ENCODE measurements at regions not wholly inside any gene's neighbourhood (a gene's known extent, or its start where the extent isn't known, plus 50 kb on each side); places are given as distances from the start of the nearest gene placed in this dataset.

DNA sequence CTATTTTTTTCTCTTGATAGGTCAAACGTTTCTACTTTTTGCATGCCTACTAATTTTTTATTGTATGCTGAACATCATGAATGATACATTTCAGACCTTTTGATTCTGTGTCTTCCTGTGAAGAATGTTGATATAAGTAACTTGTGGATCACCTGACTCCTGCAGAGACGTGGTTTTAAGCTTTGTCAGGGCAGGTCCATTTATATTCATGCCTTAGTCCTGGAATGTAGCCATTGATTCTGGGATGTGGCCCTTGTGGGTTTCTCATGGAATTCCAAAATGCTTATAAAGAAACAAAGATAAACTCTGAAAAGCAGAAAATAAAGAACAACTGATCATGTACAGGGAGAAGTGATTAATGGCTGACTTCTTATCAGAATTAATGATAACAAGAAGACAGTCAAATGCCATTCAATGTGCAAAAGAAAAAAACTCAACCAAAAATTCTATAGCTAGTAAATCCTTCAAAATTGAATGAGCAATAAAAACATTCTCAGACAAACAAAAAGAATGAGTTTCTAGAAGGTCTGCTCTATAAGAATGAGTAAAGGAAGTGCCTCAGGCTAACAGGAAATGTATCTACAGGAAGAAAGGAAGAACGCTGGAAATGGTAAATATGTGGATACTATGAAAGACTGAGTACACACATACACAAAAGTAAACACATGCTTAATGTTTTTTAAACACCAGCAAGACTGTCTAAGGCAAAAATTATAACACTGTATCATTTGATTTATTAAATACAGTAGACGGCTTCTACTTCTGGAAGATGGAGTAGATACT, 284.8 kb upstream of the DIO3 start:
- ATAC-seq (no peak), DNase-seq (no peak)
- Mint-ChIP-seq H3K9me3 (no peaks in the 10 kb centered on the region), H3K4me1 (ENCODE audit: low read depth) (no peaks in the 10 kb centered on the region), H3K27ac (no peak overlapping the region), H3K4me3 (no peak overlapping the region), H3K27me3 (peaks cover 24% of the 10 kb centered on the region), H3K36me3 (ENCODE audit: low read depth) (no peaks in the 10 kb centered on the region)
- ChIA-PET CTCF (no interaction called here), POLR2A (no interaction called here)
- intact Hi-C loops (cut with micrococcal nuclease): no loop called here
- TF ChIP-seq, protein P1, sequence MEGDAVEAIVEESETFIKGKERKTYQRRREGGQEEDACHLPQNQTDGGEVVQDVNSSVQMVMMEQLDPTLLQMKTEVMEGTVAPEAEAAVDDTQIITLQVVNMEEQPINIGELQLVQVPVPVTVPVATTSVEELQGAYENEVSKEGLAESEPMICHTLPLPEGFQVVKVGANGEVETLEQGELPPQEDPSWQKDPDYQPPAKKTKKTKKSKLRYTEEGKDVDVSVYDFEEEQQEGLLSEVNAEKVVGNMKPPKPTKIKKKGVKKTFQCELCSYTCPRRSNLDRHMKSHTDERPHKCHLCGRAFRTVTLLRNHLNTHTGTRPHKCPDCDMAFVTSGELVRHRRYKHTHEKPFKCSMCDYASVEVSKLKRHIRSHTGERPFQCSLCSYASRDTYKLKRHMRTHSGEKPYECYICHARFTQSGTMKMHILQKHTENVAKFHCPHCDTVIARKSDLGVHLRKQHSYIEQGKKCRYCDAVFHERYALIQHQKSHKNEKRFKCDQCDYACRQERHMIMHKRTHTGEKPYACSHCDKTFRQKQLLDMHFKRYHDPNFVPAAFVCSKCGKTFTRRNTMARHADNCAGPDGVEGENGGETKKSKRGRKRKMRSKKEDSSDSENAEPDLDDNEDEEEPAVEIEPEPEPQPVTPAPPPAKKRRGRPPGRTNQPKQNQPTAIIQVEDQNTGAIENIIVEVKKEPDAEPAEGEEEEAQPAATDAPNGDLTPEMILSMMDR (IDR thresholded peaks at IDR 0.05): no peak

DNA sequence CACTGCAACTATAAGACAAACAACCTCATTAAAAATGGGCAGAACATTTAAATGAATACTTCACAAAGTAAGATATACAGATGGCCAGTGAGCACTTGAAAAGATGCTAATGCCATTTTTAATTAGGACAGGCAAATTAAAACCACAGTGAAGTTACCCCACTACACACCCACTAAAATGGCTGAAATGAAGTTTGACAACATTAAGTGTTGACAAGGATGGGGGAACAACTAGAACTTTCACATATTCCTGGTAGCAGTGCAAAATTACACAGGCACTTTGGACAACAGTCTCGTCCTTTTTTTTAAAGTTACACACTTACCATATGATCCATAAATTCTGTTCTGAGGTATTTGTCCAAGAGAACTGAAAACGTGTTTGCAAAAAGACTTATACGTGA, 278.9 kb upstream of the DIO3 start:
- intact Hi-C loops (cut with micrococcal nuclease): no loop called here
- TF ChIP-seq, protein P1 (IDR thresholded peaks at IDR 0.05): no peak
- H3K4me1 Mint-ChIP-seq (ENCODE audit: low read depth): no peaks in the 10 kb centered on the region
- H3K9me3 Mint-ChIP-seq: no peaks in the 10 kb centered on the region
- no peak for ATAC-seq
- peaks cover 20% of the 10 kb centered on the region for H3K27me3 Mint-ChIP-seq
- DNase-seq: no peak
- H3K36me3 Mint-ChIP-seq (ENCODE audit: low read depth): no peaks in the 10 kb centered on the region
- H3K27ac Mint-ChIP-seq: no peak overlapping the region
- ChIA-PET POLR2A (no interaction called here), CTCF (interaction anchor here (0.7 kb wide), 1 partner anchor 107 kb away, joined by 3 read pairs; no protein-coding TSS in a partner anchor)
- H3K4me3 Mint-ChIP-seq: no peak overlapping the region

DNA sequence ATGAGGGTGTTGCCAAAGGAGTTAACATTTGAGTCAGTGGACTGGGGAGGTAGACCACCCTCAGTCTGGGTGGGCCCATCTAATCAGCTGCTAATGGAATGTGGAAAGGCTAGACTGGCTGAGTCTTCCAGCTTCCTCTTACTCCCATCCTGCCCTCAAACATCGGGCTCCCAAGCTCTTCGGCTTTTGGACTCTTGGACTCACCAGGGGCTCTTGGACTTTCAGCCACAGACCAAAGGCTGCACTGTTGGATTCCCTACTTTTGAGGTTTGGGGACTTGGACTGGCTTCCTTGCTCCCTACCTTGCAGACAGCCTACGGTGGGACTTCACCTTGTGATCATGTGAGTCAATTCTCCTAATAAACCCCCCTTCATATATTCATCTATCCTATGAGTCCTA, 276.6 kb upstream of the DIO3 start:
- Mint-ChIP-seq H3K27ac (no peak overlapping the region), H3K4me3 (no peak overlapping the region), H3K4me1 (ENCODE audit: low read depth) (no peaks in the 10 kb centered on the region), H3K9me3 (no peaks in the 10 kb centered on the region), H3K36me3 (ENCODE audit: low read depth) (no peaks in the 10 kb centered on the region), H3K27me3 (peaks cover 17% of the 10 kb centered on the region)
- ChIA-PET CTCF (no interaction called here), POLR2A (no interaction called here)
- intact Hi-C loops (cut with micrococcal nuclease): no loop called here
- ATAC-seq (no peak), DNase-seq (no peak)
- TF ChIP-seq, protein P1 (IDR thresholded peaks at IDR 0.05): no peak

DNA sequence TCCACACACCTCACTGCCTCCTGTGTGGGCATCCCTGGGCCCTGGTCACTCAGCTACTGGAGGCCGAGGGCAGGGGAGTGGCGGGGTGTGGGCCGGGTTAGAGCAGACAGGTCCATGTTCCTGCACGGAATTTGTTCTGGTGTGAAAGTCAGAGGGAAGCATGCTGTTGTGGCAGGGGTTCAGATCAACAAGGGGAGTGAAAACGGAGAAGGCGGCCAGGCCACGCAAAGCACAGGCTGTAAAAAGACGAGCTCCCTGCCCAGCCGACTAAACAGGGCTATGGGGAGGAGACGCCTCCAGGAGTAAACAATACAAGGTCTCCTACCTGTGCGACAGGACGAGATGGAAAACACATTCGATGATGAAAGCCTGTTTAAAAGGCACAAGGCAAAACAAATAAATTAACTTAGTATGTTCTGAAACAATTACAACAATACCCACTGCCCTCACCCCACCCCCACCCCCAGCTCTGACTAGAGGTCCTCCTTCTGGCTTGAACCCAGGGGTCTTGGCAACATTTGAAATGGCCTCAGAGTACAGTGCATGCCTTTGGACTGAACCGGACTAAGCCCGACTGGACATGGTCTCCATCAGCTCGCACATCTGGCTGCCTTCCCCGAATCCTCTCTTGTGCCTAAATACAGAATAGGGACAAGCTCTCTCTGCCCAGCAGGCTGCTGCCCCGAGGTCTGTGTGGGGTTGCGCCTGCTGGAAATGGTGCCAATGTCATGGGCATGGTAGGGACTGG, 274.9 kb upstream of the DIO3 start:
- H3K9me3 Mint-ChIP-seq: no peaks in the 10 kb centered on the region
- ChIA-PET POLR2A (no interaction called here), CTCF (no interaction called here)
- H3K36me3 Mint-ChIP-seq (ENCODE audit: low read depth): no peaks in the 10 kb centered on the region
- peaks cover 19% of the 10 kb centered on the region for H3K27me3 Mint-ChIP-seq
- TF ChIP-seq, protein P1 (IDR thresholded peaks at IDR 0.05): no peak
- H3K4me1 Mint-ChIP-seq (ENCODE audit: low read depth): no peaks in the 10 kb centered on the region
- no peak overlapping the region for H3K4me3 Mint-ChIP-seq
- intact Hi-C loops (cut with micrococcal nuclease): no loop called here
- no peak overlapping the region for H3K27ac Mint-ChIP-seq
- ATAC-seq (no peak), DNase-seq (no peak)
